ENCODE measurements at regions not wholly inside any gene's neighbourhood (a gene's known extent, or its start where the extent isn't known, plus 50 kb on each side); places are given as distances from the start of the nearest gene placed in this dataset.

DNA sequence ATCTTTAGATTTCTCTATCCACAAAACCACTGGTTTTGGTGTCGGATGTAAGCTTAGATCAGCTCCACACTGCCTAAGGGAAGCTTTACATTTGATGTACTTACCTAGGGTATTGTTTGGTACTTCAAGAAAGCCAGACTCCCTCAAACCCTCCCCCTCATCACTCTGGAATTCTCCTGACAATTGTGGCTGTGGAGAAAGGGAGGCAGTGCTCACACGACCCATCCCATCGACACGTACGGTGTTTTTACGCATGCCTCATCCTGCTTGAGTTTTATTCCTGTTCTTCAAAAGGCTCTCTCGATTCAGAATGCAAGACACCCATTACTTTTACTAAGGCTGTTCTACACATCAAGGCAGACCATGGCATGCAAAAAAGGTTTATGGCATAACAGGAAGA is 67.3 kb upstream of the ONECUT1 start:
- TF ChIP-seq, protein P1, sequence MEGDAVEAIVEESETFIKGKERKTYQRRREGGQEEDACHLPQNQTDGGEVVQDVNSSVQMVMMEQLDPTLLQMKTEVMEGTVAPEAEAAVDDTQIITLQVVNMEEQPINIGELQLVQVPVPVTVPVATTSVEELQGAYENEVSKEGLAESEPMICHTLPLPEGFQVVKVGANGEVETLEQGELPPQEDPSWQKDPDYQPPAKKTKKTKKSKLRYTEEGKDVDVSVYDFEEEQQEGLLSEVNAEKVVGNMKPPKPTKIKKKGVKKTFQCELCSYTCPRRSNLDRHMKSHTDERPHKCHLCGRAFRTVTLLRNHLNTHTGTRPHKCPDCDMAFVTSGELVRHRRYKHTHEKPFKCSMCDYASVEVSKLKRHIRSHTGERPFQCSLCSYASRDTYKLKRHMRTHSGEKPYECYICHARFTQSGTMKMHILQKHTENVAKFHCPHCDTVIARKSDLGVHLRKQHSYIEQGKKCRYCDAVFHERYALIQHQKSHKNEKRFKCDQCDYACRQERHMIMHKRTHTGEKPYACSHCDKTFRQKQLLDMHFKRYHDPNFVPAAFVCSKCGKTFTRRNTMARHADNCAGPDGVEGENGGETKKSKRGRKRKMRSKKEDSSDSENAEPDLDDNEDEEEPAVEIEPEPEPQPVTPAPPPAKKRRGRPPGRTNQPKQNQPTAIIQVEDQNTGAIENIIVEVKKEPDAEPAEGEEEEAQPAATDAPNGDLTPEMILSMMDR (IDR thresholded peaks at IDR 0.05; ENCODE audit: insufficient read depth, low read depth, low read length, missing control alignments): no peak
- peak; percentile 37 for DNase-seq (ENCODE audit: low read depth)

DNA sequence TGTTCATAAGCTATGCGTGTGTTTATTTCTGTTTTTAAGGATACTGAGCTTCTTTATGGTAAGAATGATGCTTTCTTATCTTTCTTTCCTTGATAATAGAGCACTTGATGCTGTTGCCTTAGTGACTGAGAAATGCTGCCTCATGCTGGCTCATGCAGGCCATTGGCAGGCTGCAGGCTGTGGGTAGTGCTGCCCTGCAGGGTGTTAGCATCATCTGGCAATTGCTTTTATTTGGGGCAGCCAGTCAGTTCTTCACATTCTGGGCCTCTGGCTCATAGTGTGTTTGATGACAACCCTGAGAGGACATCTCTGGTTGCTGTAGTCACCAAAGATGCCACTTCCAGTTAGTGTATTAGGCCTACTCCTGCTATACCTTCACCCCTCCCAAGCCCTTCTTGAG is 66.2 kb upstream of the ONECUT1 start:
- no peak overlapping the region for H3K4me3 ChIP-seq (ENCODE audit: low read length)
- no peak for DNase-seq (ENCODE audit: low read depth)
- TF ChIP-seq, protein P1 (IDR thresholded peaks at IDR 0.05; ENCODE audit: insufficient read depth, low read depth, low read length, missing control alignments): no peak

More for the DNA sequence above, 67.3 kb upstream of the ONECUT1 start:
- no peak overlapping the region for H3K4me3 ChIP-seq (ENCODE audit: low read length)

DNA sequence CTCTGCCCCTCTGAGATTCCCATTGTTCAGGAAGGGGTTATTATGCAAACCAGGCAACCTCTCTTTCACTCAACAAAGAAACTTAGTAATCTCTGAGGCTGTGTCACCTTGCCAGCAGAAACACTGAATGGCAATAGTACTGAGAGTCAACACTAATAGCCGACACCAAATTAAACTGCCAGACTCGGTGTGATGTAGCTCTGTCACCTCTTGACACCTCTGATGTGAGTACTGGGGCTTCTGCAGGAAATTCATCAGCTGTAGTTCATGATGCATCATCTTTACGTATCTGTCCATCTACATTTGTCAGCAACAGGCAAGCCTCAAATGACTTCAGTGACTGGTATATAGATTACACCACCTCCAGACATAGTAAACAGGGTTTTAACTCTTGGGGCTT is 65.0 kb upstream of the ONECUT1 start:
- H3K4me3 ChIP-seq (ENCODE audit: low read length): no peak overlapping the region
- DNase-seq (ENCODE audit: low read depth): no peak
- TF ChIP-seq, protein P1 (IDR thresholded peaks at IDR 0.05; ENCODE audit: insufficient read depth, low read depth, low read length, missing control alignments): no peak

- H3K4me3 ChIP-seq (ENCODE audit: low read length): no peak overlapping the region
- DNase-seq (ENCODE audit: low read depth): no peak
- TF ChIP-seq, protein P1 (IDR thresholded peaks at IDR 0.05; ENCODE audit: insufficient read depth, low read depth, low read length, missing control alignments): no peak
Measured at GRCh38 chr15:52844823-52845222, 54.7 kb upstream of the ONECUT1 start.

Measured in epithelial cell of esophagus (primary cell).